ENCODE measurements at regions not wholly inside any gene's neighbourhood (a gene's known extent, or its start where the extent isn't known, plus 50 kb on each side); places are given as distances from the start of the nearest gene placed in this dataset.

DNA sequence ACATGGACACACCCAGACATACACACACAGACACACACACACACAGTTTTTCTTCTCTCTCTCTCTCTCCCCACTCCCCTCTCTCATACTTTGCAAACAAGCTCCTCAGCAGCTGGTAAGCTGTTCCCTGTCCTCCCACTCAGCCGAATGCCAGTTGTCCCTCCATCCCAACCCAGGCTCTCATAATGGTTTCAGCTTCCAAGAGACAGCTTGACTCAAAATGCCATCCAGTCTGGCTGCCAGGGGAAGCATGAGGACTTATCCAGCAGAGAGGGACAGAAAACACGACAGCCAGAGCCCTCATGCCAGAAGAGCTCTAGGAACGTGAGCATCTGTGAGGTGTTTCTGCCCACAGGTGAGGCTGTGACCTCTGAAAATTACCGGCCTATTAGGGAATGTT lies 112.6 kb upstream of the SPDL1 start:
- Histone ChIP-seq H3K9me1 (replicated peaks; ENCODE audit: control insufficient read depth, extremely low read depth, insufficient read depth, low read length) (no peaks in the 10 kb centered on the region), H2AFZ (ENCODE audit: low read depth, low read length) (no peak overlapping the region), H3K36me3 (ENCODE audit: control insufficient read depth in 2 of 2, extremely low read depth in 1 of 2, insufficient read depth in 2 of 2, low read length in 2 of 2) (no peaks in the 10 kb centered on the region), H3K9me3 (replicated peaks; ENCODE audit: control insufficient read depth, insufficient read depth, low read length) (no peaks in the 10 kb centered on the region), H3K4me2 (ENCODE audit: insufficient read depth, low read length) (no peak overlapping the region), H3K4me3 (replicated peaks in 1 of 3; ENCODE audit: insufficient read depth in 1 of 3, low read depth in 1 of 3, low read length in 3 of 3) (no peak overlapping the region), H3K79me2 (ENCODE audit: control insufficient read depth, insufficient read depth, low read length) (no peaks in the 10 kb centered on the region), H3K4me1 (ENCODE audit: control insufficient read depth, extremely low read depth, insufficient read depth, low read length) (no peaks in the 10 kb centered on the region), H3K9ac (replicated peaks; ENCODE audit: extremely low read depth, insufficient read depth, low read length) (no peak overlapping the region), H3K27ac (ENCODE audit: insufficient read depth, low read depth, low read length) (no peak overlapping the region), H4K20me1 (replicated peaks; ENCODE audit: control insufficient read depth, extremely low read depth, insufficient read depth, low read length) (no peaks in the 10 kb centered on the region), H3K27me3 (ENCODE audit: control insufficient read depth in 2 of 2, insufficient read depth in 2 of 2, low read length in 2 of 2) (no peaks in the 10 kb centered on the region)
- dilution Hi-C loops (cut with MboI; ENCODE audit: extremely low pct_ligation_motif_present, low sequenced_read_pairs), result no loop called here
- FAIRE-seq (no peak), DNase-seq (ENCODE audit: low read depth, low spot score) (no peak)
- TF ChIP-seq POLR2A (IDR thresholded peaks at IDR 0.05; ENCODE audit: low read depth, low read length) (no peak), POLR2AphosphoS5 (IDR thresholded peaks at IDR 0.05; ENCODE audit: insufficient read depth, low read depth, low read length) (no peak), FOS (IDR thresholded peaks at IDR 0.05; ENCODE audit: borderline replicate concordance, insufficient read depth, low read length) (no peak), MAX (IDR thresholded peaks at IDR 0.05; ENCODE audit: insufficient read depth, insufficient read length) (no peak), EZH2 (IDR thresholded peaks at IDR 0.05; ENCODE audit: borderline replicate concordance, low read depth, low read length, severe bottlenecking) (no peak), MYC (IDR thresholded peaks at IDR 0.05; ENCODE audit: low read depth, low read length) (no peak), JUN (IDR thresholded peaks at IDR 0.05; ENCODE audit: borderline replicate concordance, insufficient read depth, insufficient read length, low read depth) (no peak), GATA2 (IDR thresholded peaks at IDR 0.05; ENCODE audit: insufficient read depth, insufficient read length, low read depth, low read length) (no peak)
- TF ChIP-seq, protein P1, sequence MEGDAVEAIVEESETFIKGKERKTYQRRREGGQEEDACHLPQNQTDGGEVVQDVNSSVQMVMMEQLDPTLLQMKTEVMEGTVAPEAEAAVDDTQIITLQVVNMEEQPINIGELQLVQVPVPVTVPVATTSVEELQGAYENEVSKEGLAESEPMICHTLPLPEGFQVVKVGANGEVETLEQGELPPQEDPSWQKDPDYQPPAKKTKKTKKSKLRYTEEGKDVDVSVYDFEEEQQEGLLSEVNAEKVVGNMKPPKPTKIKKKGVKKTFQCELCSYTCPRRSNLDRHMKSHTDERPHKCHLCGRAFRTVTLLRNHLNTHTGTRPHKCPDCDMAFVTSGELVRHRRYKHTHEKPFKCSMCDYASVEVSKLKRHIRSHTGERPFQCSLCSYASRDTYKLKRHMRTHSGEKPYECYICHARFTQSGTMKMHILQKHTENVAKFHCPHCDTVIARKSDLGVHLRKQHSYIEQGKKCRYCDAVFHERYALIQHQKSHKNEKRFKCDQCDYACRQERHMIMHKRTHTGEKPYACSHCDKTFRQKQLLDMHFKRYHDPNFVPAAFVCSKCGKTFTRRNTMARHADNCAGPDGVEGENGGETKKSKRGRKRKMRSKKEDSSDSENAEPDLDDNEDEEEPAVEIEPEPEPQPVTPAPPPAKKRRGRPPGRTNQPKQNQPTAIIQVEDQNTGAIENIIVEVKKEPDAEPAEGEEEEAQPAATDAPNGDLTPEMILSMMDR (IDR thresholded peaks at IDR 0.05; ENCODE audit: extremely low read depth in 1 of 2, insufficient read depth in 1 of 2, low read depth in 1 of 2, low read length in 2 of 2), result no peak
- BruUV-seq (replicated peaks), result no TSS peak
- POLR2A ChIA-PET, result no interaction called here
- intact Hi-C loops (cut with micrococcal nuclease), result no loop called here
- CTCF ChIA-PET, result interaction anchor here (1.3 kb wide), 1 partner anchor 9 kb away, joined by 4 read pairs; no protein-coding TSS in a partner anchor

Data from endothelial cell of umbilical vein (primary cell).